Vagina (tissue), 2 donors: ENCODE measurements at regions not wholly inside any gene's neighbourhood (a gene's known extent, or its start where the extent isn't known, plus 50 kb on each side); places are given as distances from the start of the nearest gene placed in this dataset.

Source experiments
- CTCF ChIP-seq, 3 experiments: fragments of 450-650 bp in 2 of 3; fragments of 200-600 bp in 1 of 3; sonication (generic) in 1 of 3; IDR thresholded peaks; one replicate each; pipeline ENCODE4 v1.5.1; 2017 to 2019; ENCODE audit warnings: antibody characterized with exemption in 3 of 3, mild to moderate bottlenecking in 2 of 3, moderate library complexity in 2 of 3
- POLR2A ChIP-seq, 2 donors: fragments of 450-650 bp; IDR thresholded peaks; one replicate each; pipeline ENCODE4 v1.6.1; 2017; ENCODE audit warnings: antibody characterized with exemption in 2 of 2, mild to moderate bottlenecking in 2 of 2, moderate library complexity in 2 of 2

GRCh38 chr16:59044616-59045015 lies 310.5 kb upstream of the GOT2 start:
- TF ChIP-seq POLR2A (IDR thresholded peaks at IDR 0.05) (no peak), CTCF (IDR thresholded peaks at IDR 0.05) (no peak)
